Coronary artery (tissue), 2 donors: ENCODE measurements at regions not wholly inside any gene's neighbourhood (a gene's known extent, or its start where the extent isn't known, plus 50 kb on each side); places are given as distances from the start of the nearest gene placed in this dataset.
A peak's percentile ranks its signal among the peaks of the same experiment; 100 is the strongest.

Source experiments
- DNase-seq: peaks from one replicate; pipeline ENCODE4 v3.0.0-alpha.2; 2017; ENCODE audit warnings: low spot score
- H3K27ac ChIP-seq, 2 donors: fragments of 200-600 bp; sonication (generic); one replicate each; pipeline ENCODE4 v1.5.1; 2016 to 2019
- H3K4me3 ChIP-seq: fragments of 200-600 bp; sonication (generic); 2 replicates; pipeline ENCODE4 v1.5.1; 2016; ENCODE audit warnings: mild to moderate bottlenecking, moderate library complexity
- TF ChIP-seq, protein P1 (sequence below): fragments of 200-600 bp; sonication (generic); IDR thresholded peaks from one replicate; pipeline ENCODE4 v1.5.1; 2019; ENCODE audit warnings: antibody characterized with exemption

DNA sequence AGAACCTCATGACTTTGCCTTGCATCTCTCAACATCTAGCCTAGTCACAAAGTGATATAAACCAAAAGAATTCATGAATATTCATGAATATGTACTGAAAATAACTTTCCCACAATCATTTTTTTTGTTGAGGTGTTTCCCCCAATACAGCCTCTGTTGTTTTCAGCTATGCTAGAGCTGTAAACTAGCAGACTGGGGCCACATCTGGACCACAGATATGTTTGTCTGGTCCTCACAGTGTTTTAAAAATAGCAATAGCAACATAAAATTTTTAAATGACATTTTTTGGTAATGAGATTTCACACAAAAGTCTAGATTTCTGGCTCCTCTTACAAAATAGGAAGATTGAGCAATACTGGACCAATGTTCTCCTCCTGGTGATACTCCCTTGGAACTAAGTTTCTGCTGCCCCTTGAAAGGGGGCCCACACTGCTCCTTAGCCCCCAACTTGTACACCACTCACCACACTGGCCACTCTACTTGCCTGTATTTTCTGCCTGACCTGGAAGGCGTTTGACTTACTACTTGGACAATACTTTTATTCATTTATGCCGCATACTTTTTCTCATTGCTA is 81.2 kb downstream of the BMP4 start:
- Histone ChIP-seq H3K4me3 (no peak overlapping the region), H3K27ac (peak overlapping the region in 1 of 2 donors; percentile 16)
- no peak for DNase-seq
- TF ChIP-seq, protein P1, sequence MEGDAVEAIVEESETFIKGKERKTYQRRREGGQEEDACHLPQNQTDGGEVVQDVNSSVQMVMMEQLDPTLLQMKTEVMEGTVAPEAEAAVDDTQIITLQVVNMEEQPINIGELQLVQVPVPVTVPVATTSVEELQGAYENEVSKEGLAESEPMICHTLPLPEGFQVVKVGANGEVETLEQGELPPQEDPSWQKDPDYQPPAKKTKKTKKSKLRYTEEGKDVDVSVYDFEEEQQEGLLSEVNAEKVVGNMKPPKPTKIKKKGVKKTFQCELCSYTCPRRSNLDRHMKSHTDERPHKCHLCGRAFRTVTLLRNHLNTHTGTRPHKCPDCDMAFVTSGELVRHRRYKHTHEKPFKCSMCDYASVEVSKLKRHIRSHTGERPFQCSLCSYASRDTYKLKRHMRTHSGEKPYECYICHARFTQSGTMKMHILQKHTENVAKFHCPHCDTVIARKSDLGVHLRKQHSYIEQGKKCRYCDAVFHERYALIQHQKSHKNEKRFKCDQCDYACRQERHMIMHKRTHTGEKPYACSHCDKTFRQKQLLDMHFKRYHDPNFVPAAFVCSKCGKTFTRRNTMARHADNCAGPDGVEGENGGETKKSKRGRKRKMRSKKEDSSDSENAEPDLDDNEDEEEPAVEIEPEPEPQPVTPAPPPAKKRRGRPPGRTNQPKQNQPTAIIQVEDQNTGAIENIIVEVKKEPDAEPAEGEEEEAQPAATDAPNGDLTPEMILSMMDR = no peak

DNA sequence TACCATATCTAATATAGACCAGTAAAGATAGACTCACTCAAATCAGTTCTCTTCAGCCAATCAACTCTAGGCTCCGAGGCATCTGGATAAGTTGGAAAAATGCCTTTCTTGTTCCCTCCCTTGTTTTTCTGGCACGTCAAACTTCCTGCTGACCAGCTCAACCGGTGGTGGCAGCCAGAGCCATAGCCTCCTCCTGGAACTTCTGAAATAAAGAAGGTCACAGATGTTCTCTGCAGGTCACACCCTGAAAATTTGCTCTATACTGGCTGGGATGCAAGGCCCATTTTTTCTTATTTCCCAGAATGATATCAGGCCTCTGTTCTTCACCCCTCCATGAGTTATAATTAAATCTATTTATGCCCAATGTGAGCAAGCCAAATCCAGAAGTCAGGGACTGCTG is 81.9 kb downstream of the BMP4 start:
- TF ChIP-seq, protein P1 = no peak
- H3K4me3 ChIP-seq = no peak overlapping the region
- H3K27ac ChIP-seq = peak overlapping the region in 1 of 2 donors; percentile 16
- no peak for DNase-seq

DNA sequence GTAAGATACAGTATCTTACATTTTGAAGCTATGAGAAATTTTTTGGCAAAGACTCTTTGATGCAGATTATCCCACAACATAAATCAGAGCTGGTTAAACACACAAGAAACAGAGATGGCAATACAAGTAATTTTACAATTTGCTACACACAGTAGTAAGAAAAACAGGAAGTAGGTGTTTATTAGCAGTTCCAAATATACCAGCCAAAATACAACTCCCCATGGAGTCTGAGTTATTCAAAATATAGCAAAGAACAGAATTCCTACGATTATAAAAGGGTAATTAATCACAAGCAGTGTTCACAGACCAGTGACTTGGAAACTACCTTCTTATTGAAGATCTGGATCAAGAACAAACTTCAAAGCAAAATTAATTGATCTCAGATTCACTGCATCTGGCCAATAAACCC is 83.9 kb downstream of the BMP4 start:
- TF ChIP-seq, protein P1 = no peak
- DNase-seq = no peak
- Histone ChIP-seq H3K27ac (no peak overlapping the region), H3K4me3 (no peak overlapping the region)

DNA sequence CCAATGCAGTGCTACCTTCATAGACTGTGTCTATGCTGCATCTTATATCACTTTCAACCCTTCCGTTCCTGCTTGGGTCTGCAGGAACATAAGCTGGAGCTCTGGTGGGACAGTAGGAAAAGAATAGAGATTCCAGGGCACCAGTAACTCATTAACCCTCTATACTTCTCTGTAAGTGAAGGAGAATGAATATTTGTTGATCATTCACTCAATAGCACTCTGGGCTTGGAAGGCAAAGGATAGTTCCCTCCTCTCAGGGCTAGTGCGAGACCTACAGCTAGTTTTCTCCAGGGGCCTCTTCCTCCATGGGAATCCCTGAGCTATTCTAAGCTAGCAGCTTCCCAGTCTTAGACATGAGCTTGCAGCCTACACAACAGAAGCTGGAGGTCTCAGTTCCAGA is 84.7 kb downstream of the BMP4 start:
- no peak for DNase-seq
- TF ChIP-seq, protein P1 = no peak
- Histone ChIP-seq H3K27ac (no peak overlapping the region), H3K4me3 (no peak overlapping the region)

DNA sequence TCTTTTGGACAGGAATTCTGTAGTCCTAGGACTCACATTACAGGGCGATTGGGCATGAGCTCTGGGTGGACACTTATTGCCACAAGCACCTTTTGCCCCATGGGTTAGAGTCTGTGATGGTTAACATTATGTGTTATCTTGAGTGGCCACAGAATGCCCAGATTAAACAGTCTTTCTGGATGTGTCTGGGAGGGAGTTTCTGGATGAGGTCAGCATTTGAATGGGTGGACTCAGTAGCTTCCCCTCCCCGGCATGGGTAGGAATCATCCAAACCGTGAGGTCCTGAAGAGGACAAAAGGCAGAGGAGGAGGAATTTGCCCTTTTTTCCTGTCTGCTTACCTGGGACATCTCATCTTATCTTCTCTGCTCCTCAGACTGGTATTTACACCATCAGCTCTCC is 85.6 kb downstream of the BMP4 start:
- DNase-seq = no peak
- TF ChIP-seq, protein P1 = no peak
- H3K27ac ChIP-seq = no peak overlapping the region
- H3K4me3 ChIP-seq = no peak overlapping the region

DNA sequence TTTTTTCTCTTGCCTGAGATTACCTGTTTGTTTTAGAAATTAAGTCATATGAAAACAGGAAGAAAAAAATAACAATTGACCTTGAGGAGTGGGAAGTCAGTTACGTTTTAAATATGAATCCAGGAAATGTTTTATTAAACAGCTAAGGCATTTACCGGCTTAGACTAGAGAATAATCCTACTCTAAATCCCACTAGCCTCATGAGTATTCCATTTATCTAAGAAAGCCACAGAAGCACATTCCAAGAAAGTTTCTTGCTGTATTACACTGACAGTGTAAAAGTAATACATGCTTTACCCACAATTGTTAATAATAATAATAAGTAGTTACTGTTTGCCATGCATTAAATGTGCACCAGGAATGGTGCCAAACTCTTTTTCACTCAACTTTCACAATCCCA is 90.9 kb downstream of the BMP4 start:
- DNase-seq = no peak
- Histone ChIP-seq H3K27ac (no peak overlapping the region), H3K4me3 (no peak overlapping the region)
- TF ChIP-seq, protein P1 = no peak

DNA sequence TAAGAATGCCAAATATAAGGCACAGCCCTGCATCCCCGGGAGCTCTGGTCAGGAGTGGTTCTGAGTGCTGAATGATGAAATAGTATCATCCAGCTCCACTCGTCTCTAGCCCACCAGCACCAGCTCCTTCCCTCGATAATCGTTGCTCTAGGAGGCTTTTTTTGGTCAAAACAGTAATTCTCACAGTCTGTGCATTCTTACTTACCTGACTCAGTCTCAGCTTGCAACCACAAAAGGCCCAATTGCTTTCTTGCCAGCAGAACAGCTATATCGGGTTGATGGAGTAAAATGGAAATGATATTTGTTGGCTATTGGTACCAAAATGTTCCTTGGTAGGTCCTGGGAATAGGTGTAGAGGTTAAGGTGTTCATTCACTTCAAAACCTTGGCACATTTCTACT is 94.8 kb downstream of the BMP4 start:
- TF ChIP-seq, protein P1 = no peak
- no peak overlapping the region for H3K4me3 ChIP-seq

More for the DNA sequence above, 94.8 kb downstream of the BMP4 start:
- DNase-seq = no peak
- no peak overlapping the region for H3K27ac ChIP-seq
